ENCODE measurements at regions not wholly inside any gene's neighbourhood (a gene's known extent, or its start where the extent isn't known, plus 50 kb on each side); places are given as distances from the start of the nearest gene placed in this dataset.

DNA sequence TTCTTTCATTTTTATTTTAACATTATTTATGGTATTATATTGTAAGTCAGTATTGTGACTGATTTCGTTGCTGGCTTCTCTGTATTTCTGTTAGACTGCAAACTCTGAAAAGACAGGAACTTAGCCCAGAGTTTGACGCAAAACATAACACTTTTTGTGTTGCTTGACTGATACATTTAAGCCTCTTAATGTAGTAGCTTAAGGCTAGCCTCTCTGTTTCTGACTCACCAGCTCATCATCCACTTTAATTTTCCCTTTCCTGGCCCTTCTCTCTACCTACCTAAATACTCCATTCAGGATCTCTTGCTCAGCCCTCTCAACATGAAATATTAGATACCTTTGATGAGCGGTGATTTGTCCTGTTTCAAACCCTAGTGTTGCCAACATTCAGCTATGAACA, 420.6 kb downstream of the LRFN5 start:
- TF ChIP-seq, protein P1, sequence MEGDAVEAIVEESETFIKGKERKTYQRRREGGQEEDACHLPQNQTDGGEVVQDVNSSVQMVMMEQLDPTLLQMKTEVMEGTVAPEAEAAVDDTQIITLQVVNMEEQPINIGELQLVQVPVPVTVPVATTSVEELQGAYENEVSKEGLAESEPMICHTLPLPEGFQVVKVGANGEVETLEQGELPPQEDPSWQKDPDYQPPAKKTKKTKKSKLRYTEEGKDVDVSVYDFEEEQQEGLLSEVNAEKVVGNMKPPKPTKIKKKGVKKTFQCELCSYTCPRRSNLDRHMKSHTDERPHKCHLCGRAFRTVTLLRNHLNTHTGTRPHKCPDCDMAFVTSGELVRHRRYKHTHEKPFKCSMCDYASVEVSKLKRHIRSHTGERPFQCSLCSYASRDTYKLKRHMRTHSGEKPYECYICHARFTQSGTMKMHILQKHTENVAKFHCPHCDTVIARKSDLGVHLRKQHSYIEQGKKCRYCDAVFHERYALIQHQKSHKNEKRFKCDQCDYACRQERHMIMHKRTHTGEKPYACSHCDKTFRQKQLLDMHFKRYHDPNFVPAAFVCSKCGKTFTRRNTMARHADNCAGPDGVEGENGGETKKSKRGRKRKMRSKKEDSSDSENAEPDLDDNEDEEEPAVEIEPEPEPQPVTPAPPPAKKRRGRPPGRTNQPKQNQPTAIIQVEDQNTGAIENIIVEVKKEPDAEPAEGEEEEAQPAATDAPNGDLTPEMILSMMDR (IDR thresholded peaks at IDR 0.05), result no peak
- TF ChIP-seq POLR2A (IDR thresholded peaks at IDR 0.05; ENCODE audit: low read depth) (no peak), EP300 (IDR thresholded peaks at IDR 0.05) (no peak), POLR2AphosphoS5 (IDR thresholded peaks at IDR 0.05) (no peak)
